ENCODE measurements at regions not wholly inside any gene's neighbourhood (a gene's known extent, or its start where the extent isn't known, plus 50 kb on each side); places are given as distances from the start of the nearest gene placed in this dataset.

DNA sequence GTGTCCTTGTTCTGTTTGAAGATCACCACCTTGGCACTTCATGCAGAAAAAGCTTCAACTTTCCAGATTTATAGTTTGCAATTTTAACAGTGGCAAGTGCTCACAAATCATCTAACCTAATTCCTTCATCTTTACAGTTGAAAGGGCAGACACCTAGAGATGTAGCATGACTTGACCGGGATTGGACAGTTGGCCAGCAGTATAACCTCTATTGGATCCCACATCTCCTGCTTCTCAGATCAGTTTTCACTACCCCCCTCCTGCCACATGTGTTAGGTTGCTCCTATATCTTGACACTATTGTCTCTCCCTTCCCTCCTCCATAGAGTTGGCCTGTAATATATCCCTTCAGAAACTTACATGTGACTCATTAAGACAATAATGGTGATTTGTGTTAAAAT, 206.0 kb upstream of the SEMA6D start:
- Mint-ChIP-seq H3K27ac (ENCODE audit: unreplicated experiment) (no peak overlapping the region), H3K27me3 (ENCODE audit: low read depth, unreplicated experiment) (peaks cover 2% of the 10 kb centered on the region), H3K4me3 (ENCODE audit: unreplicated experiment) (no peak overlapping the region), H3K9me3 (ENCODE audit: unreplicated experiment) (peaks cover 3% of the 10 kb centered on the region), H3K4me1 (ENCODE audit: low read depth, unreplicated experiment) (peaks cover 7% of the 10 kb centered on the region), H3K36me3 (ENCODE audit: low read depth, unreplicated experiment) (no peaks in the 10 kb centered on the region)
- no peak overlapping the region for H2AFZ ChIP-seq (ENCODE audit: low read depth, low read length)
- H4K20me1 ChIP-seq (ENCODE audit: insufficient read depth, low read length) = no peaks in the 10 kb centered on the region
- no peak overlapping the region for H3K9ac ChIP-seq (ENCODE audit: low read length)
- no peak for DNase-seq (ENCODE audit: low read depth)
- no peaks in the 10 kb centered on the region for H3K9me3 ChIP-seq (ENCODE audit: insufficient read depth, low read depth, low read length)
- no peaks in the 10 kb centered on the region for H3K36me3 ChIP-seq (ENCODE audit: insufficient read depth, low read length)
- H3K27ac ChIP-seq (ENCODE audit: low read depth, low read length) = no peak overlapping the region
- H3K4me1 ChIP-seq (ENCODE audit: insufficient read depth, low read length) = peaks cover 17% of the 10 kb centered on the region
- no peaks in the 10 kb centered on the region for H3K79me2 ChIP-seq (ENCODE audit: insufficient read depth, low read length)
- no peak overlapping the region for H3K4me3 ChIP-seq (ENCODE audit: insufficient read depth, low read depth, low read length)
- H3K27me3 ChIP-seq (ENCODE audit: insufficient read depth, low read length) = no peaks in the 10 kb centered on the region
- H3K4me2 ChIP-seq (ENCODE audit: low read length) = no peak overlapping the region
- FAIRE-seq = no peak
- no peak for TF ChIP-seq EZH2 (IDR thresholded peaks at IDR 0.05; ENCODE audit: insufficient read depth, low read length)
- TF ChIP-seq, protein P1, sequence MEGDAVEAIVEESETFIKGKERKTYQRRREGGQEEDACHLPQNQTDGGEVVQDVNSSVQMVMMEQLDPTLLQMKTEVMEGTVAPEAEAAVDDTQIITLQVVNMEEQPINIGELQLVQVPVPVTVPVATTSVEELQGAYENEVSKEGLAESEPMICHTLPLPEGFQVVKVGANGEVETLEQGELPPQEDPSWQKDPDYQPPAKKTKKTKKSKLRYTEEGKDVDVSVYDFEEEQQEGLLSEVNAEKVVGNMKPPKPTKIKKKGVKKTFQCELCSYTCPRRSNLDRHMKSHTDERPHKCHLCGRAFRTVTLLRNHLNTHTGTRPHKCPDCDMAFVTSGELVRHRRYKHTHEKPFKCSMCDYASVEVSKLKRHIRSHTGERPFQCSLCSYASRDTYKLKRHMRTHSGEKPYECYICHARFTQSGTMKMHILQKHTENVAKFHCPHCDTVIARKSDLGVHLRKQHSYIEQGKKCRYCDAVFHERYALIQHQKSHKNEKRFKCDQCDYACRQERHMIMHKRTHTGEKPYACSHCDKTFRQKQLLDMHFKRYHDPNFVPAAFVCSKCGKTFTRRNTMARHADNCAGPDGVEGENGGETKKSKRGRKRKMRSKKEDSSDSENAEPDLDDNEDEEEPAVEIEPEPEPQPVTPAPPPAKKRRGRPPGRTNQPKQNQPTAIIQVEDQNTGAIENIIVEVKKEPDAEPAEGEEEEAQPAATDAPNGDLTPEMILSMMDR (IDR thresholded peaks at IDR 0.05; ENCODE audit: insufficient read depth, low read depth, low read length) = no peak

DNA sequence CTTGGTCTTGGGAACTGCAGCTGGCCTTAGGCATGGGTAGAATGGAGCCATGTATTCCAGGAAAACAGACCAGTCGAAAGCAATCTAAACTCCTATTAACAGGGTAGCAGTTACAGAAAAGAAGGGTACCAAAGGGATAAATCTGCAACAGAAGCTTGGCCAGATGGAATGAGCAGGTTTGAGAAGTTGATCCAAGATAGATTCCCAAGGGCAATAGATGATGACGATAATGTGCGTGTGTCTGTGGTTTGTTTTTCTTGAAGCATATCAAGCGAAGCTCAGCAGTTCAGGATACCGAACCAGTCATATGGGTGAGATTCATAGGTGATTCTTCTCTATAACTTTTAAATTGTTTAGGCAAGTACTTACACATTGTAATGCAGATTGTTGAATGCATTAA, 203.8 kb upstream of the SEMA6D start:
- Histone ChIP-seq H3K4me2 (ENCODE audit: low read length) (peak overlapping the region; percentile 70), H3K4me3 (ENCODE audit: insufficient read depth, low read depth, low read length) (no peak overlapping the region), H2AFZ (ENCODE audit: low read depth, low read length) (no peak overlapping the region), H3K9me3 (ENCODE audit: insufficient read depth, low read depth, low read length) (no peaks in the 10 kb centered on the region), H4K20me1 (ENCODE audit: insufficient read depth, low read length) (no peaks in the 10 kb centered on the region), H3K4me1 (ENCODE audit: insufficient read depth, low read length) (peaks cover 19% of the 10 kb centered on the region), H3K27ac (ENCODE audit: low read depth, low read length) (peak overlapping the region; percentile 58), H3K27me3 (ENCODE audit: insufficient read depth, low read length) (no peaks in the 10 kb centered on the region), H3K9ac (ENCODE audit: low read length) (no peak overlapping the region), H3K79me2 (ENCODE audit: insufficient read depth, low read length) (no peaks in the 10 kb centered on the region), H3K36me3 (ENCODE audit: insufficient read depth, low read length) (no peaks in the 10 kb centered on the region)
- no peaks in the 10 kb centered on the region for H3K36me3 Mint-ChIP-seq (ENCODE audit: low read depth, unreplicated experiment)
- FAIRE-seq = no peak
- H3K27ac Mint-ChIP-seq (ENCODE audit: unreplicated experiment) = no peak overlapping the region
- H3K4me1 Mint-ChIP-seq (ENCODE audit: low read depth, unreplicated experiment) = peaks cover 13% of the 10 kb centered on the region
- DNase-seq (ENCODE audit: low read depth) = no peak
- H3K27me3 Mint-ChIP-seq (ENCODE audit: low read depth, unreplicated experiment) = peaks cover 2% of the 10 kb centered on the region
- H3K9me3 Mint-ChIP-seq (ENCODE audit: unreplicated experiment) = peaks cover 3% of the 10 kb centered on the region
- TF ChIP-seq EZH2 (IDR thresholded peaks at IDR 0.05; ENCODE audit: insufficient read depth, low read length) = no peak
- TF ChIP-seq, protein P1 (IDR thresholded peaks at IDR 0.05; ENCODE audit: insufficient read depth, low read depth, low read length) = no peak
- no peak overlapping the region for H3K4me3 Mint-ChIP-seq (ENCODE audit: unreplicated experiment)

DNA sequence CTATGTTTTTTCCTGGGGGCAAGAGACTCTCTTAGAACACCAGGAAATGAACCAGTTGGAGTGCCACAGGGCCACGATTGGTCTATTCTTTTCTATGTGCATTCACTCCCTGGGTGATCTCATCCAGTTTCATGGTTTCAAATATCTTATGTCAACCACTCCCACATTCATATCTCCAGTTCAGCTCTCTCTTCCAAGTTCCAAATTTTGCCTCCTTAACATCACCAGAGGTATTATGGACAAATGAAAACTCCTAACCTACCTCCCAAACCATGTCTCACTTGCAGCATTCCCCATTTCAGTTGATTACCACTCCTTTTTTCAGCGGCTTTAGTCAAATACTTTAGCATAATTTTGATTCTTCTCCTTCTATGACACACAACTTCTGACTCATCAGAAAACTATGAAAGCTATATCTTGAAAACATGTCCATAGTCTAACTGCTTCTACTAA, 203.1 kb upstream of the SEMA6D start:
- peaks cover 2% of the 10 kb centered on the region for H3K27me3 Mint-ChIP-seq (ENCODE audit: low read depth, unreplicated experiment)
- peak overlapping the region; percentile 9 for H3K9ac ChIP-seq (ENCODE audit: low read length)
- no peaks in the 10 kb centered on the region for H3K36me3 Mint-ChIP-seq (ENCODE audit: low read depth, unreplicated experiment)
- H3K9me3 ChIP-seq (ENCODE audit: insufficient read depth, low read depth, low read length) = no peaks in the 10 kb centered on the region
- H3K4me3 Mint-ChIP-seq (ENCODE audit: unreplicated experiment) = no peak overlapping the region
- H3K27ac ChIP-seq (ENCODE audit: low read depth, low read length) = peak overlapping the region; percentile 58
- H3K4me1 Mint-ChIP-seq (ENCODE audit: low read depth, unreplicated experiment) = peaks cover 13% of the 10 kb centered on the region
- peaks cover 19% of the 10 kb centered on the region for H3K4me1 ChIP-seq (ENCODE audit: insufficient read depth, low read length)
- no peaks in the 10 kb centered on the region for H3K27me3 ChIP-seq (ENCODE audit: insufficient read depth, low read length)
- TF ChIP-seq EZH2 (IDR thresholded peaks at IDR 0.05; ENCODE audit: insufficient read depth, low read length) = no peak
- TF ChIP-seq, protein P1 (IDR thresholded peaks at IDR 0.05; ENCODE audit: insufficient read depth, low read depth, low read length) = no peak
- FAIRE-seq = peak; percentile 37
- no peaks in the 10 kb centered on the region for H3K79me2 ChIP-seq (ENCODE audit: insufficient read depth, low read length)
- H3K4me2 ChIP-seq (ENCODE audit: low read length) = peak overlapping the region; percentile 70
- no peak overlapping the region for H3K27ac Mint-ChIP-seq (ENCODE audit: unreplicated experiment)
- H3K4me3 ChIP-seq (ENCODE audit: insufficient read depth, low read depth, low read length) = no peak overlapping the region
- peaks cover 3% of the 10 kb centered on the region for H3K9me3 Mint-ChIP-seq (ENCODE audit: unreplicated experiment)
- no peaks in the 10 kb centered on the region for H4K20me1 ChIP-seq (ENCODE audit: insufficient read depth, low read length)
- H3K36me3 ChIP-seq (ENCODE audit: insufficient read depth, low read length) = no peaks in the 10 kb centered on the region
- H2AFZ ChIP-seq (ENCODE audit: low read depth, low read length) = peak overlapping the region; percentile 42
- peak; percentile 76 for DNase-seq (ENCODE audit: low read depth)

Measured in astrocyte (in vitro differentiated cells and primary cell).